ENCODE measurements at regions not wholly inside any gene's neighbourhood (a gene's known extent, or its start where the extent isn't known, plus 50 kb on each side); places are given as distances from the start of the nearest gene placed in this dataset.

DNA sequence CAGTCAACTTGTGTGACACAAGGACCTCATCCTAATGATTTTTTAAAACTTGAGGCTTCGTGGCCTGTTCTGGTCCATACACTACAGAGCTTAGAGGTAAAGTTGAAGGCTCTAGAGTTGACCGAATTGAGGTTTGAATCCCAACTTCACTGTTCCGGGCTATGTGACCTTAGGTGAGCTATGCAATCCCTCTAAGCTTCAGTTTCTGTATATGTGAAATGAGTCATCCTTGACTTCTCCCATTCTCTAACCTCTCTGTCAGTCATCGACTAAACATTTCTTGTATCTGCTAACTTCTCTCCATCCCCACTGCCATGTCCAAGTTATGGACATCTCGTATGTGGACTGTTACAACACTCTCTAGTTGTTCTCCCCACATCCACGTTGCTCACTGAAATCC is 178.2 kb upstream of the TMEM45B start:
- peaks cover 0 to 4% (median 0%) of the 10 kb centered on the region in 3 donors for H3K9me3 ChIP-seq (ENCODE audit: control extremely low read depth in 1 of 3, control insufficient read depth in 2 of 3, insufficient read depth in 1 of 3, low read length in 2 of 3)
- no peaks in the 10 kb centered on the region for H3K9me3 Mint-ChIP-seq (ENCODE audit: insufficient read depth)
- no peak overlapping the region for H3K27ac Mint-ChIP-seq
- no peak overlapping the region for H2AFZ ChIP-seq (ENCODE audit: insufficient read depth, low read depth, low read length, poor library complexity, severe bottlenecking)
- no peaks in the 10 kb centered on the region for H4K20me1 ChIP-seq (ENCODE audit: control insufficient read depth, insufficient read depth, low read length, poor library complexity, severe bottlenecking)
- no peak overlapping the region for H3K9ac ChIP-seq (ENCODE audit: low read length)
- H3K4me3 ChIP-seq (ENCODE audit: control extremely low read depth in 1 of 5, extremely low read depth in 1 of 5, insufficient read depth in 1 of 5, low read depth in 2 of 5, low read length in 4 of 5): no peak overlapping the region
- H3K79me2 ChIP-seq (ENCODE audit: control insufficient read depth, insufficient read depth, low read length): no peaks in the 10 kb centered on the region
- no peak for DNase-seq
- H3K36me3 ChIP-seq (replicated peaks in 1 of 2; ENCODE audit: control extremely low read depth in 1 of 2, control insufficient read depth in 1 of 2, extremely low read depth in 1 of 2, insufficient read depth in 2 of 2, low read length in 1 of 2): no peaks in the 10 kb centered on the region
- 76% methylated on average over 4 of the region's 6 CpGs for WGBS (ENCODE audit: insufficient coverage)
- no peaks in the 10 kb centered on the region for H3K4me1 Mint-ChIP-seq
- no peaks in the 10 kb centered on the region for H3K4me1 ChIP-seq (ENCODE audit: control insufficient read depth in 2 of 2, insufficient read depth in 2 of 2, low read length in 2 of 2)
- POLR2A ChIA-PET: no interaction called here
- TF ChIP-seq CTCF (IDR thresholded peaks at IDR 0.05) (no peak), EZH2 (IDR thresholded peaks at IDR 0.05; ENCODE audit: borderline replicate concordance, insufficient read depth, low read depth, low read length, poor library complexity, severe bottlenecking) (no peak)
- H3K4me2 ChIP-seq (replicated peaks; ENCODE audit: low read depth, low read length, poor library complexity, severe bottlenecking): no peak overlapping the region
- H3K27me3 Mint-ChIP-seq: no peaks in the 10 kb centered on the region
- intact Hi-C loops (cut with micrococcal nuclease): no loop called here
- ATAC-seq (ENCODE audit: low read depth): no peak
- no peak overlapping the region for H3K4me3 Mint-ChIP-seq
- H3K27me3 ChIP-seq (replicated peaks in 1 of 4; ENCODE audit: control extremely low read depth in 1 of 4, control insufficient read depth in 3 of 4, insufficient read depth in 4 of 4, low read length in 3 of 4): no peaks in the 10 kb centered on the region
- CTCF ChIA-PET: no interaction called here
- no peak overlapping the region for H3K27ac ChIP-seq (ENCODE audit: low read length in 2 of 2)

DNA sequence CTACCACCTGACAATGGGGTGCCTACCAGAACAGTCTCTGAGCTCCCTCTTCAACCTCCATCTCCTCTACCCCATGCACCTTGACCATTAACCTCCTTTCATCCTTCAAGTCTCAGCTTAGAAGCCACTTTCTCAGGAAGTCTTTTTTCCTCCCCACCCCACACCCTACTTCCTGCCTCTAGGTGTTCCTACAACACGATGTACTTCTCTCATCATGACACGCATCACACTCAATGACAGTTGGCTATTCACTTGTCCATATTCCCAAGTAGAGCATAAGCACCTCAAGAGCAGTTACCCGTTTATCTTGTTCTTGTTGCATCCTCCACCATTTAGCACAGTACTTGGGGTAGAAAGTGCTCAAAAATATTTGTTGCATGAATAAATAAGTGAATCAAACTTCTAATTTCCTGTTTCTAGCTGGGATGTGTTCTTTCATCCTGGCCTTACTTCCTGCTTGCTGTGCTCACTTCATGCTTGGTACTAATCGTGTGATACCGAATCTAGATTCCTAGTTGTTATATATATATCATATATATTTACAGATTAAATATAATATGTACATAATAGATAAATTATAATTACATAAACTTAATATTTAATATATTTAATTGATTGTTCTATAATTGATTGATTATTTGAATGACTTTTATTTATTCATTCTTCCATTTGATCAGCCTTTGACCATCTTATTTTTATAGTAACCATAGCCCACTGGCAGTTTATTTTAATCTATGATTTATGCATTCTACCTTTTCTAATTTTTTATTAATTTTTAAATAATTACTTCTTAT is 177.5 kb upstream of the TMEM45B start:
- H2AFZ ChIP-seq (ENCODE audit: insufficient read depth, low read depth, low read length, poor library complexity, severe bottlenecking): no peak overlapping the region
- DNase-seq: no peak
- ChIA-PET POLR2A (no interaction called here), CTCF (no interaction called here)
- intact Hi-C loops (cut with micrococcal nuclease): no loop called here
- H3K79me2 ChIP-seq (ENCODE audit: control insufficient read depth, insufficient read depth, low read length): no peaks in the 10 kb centered on the region
- no peaks in the 10 kb centered on the region for H3K36me3 ChIP-seq (replicated peaks in 1 of 2; ENCODE audit: control extremely low read depth in 1 of 2, control insufficient read depth in 1 of 2, extremely low read depth in 1 of 2, insufficient read depth in 2 of 2, low read length in 1 of 2)
- no peak overlapping the region for H3K4me3 ChIP-seq (ENCODE audit: control extremely low read depth in 1 of 5, extremely low read depth in 1 of 5, insufficient read depth in 1 of 5, low read depth in 2 of 5, low read length in 4 of 5)
- no peak overlapping the region for H3K9ac ChIP-seq (ENCODE audit: low read length)
- no peak overlapping the region for H3K4me3 Mint-ChIP-seq
- 33% methylated on average over 1 of the region's 5 CpGs for WGBS (ENCODE audit: insufficient coverage)
- peaks cover 0 to 4% (median 0%) of the 10 kb centered on the region in 3 donors for H3K9me3 ChIP-seq (ENCODE audit: control extremely low read depth in 1 of 3, control insufficient read depth in 2 of 3, insufficient read depth in 1 of 3, low read length in 2 of 3)
- no peaks in the 10 kb centered on the region for H4K20me1 ChIP-seq (ENCODE audit: control insufficient read depth, insufficient read depth, low read length, poor library complexity, severe bottlenecking)
- no peak overlapping the region for H3K27ac Mint-ChIP-seq
- no peaks in the 10 kb centered on the region for H3K4me1 Mint-ChIP-seq
- H3K27me3 Mint-ChIP-seq: no peaks in the 10 kb centered on the region
- no peaks in the 10 kb centered on the region for H3K9me3 Mint-ChIP-seq (ENCODE audit: insufficient read depth)
- no peak for ATAC-seq (ENCODE audit: low read depth)
- no peak for TF ChIP-seq EZH2 (IDR thresholded peaks at IDR 0.05; ENCODE audit: borderline replicate concordance, insufficient read depth, low read depth, low read length, poor library complexity, severe bottlenecking)
- no peak for TF ChIP-seq CTCF (IDR thresholded peaks at IDR 0.05)
- H3K27ac ChIP-seq (ENCODE audit: low read length in 2 of 2): no peak overlapping the region
- H3K4me1 ChIP-seq (ENCODE audit: control insufficient read depth in 2 of 2, insufficient read depth in 2 of 2, low read length in 2 of 2): no peaks in the 10 kb centered on the region
- H3K27me3 ChIP-seq (replicated peaks in 1 of 4; ENCODE audit: control extremely low read depth in 1 of 4, control insufficient read depth in 3 of 4, insufficient read depth in 4 of 4, low read length in 3 of 4): no peaks in the 10 kb centered on the region
- H3K4me2 ChIP-seq (replicated peaks; ENCODE audit: low read depth, low read length, poor library complexity, severe bottlenecking): no peak overlapping the region

All from B cell (primary cell).